K562 (cell line): ENCODE measurements at regions not wholly inside any gene's neighbourhood (a gene's known extent, or its start where the extent isn't known, plus 50 kb on each side); places are given as distances from the start of the nearest gene placed in this dataset.

Source experiments
- ATAC-seq: fragments of 200-7000 bp; cut with Tn5 transposase; 3 replicates; pipeline ENCODE4 v1.9.1; 2020; ENCODE audit warnings: moderate library complexity
- BruUV-seq: library from RNA; stranded (reverse); fragments of 400-500 nt; replicated peaks from 2 replicates; lab custom pipeline; 2021; lab: Mats Ljungman, UMichigan
- CTCF ChIA-PET: fragments of 300-600 bp; formaldehyde crosslinking; extraction: SDS; loops from one replicate; lab custom pipeline; 2021; ENCODE audit warnings: low intra/inter-chr PET ratio; lab: Yijun Ruan, JAX
- POLR2A ChIA-PET: fragments of 300-600, 350-650 bp; sonication (Branson Sonifier 250); formaldehyde crosslinking; extraction: SDS; loops from one replicate; lab custom pipeline; 2021; ENCODE audit warnings: antibody characterized with exemption, inconsistent platforms; lab: Yijun Ruan, JAX
- DNase-seq, 4 experiments: peaks; one replicate each; pipeline versions ENCODE4 v3.0.0 to v3.0.0-alpha.2; 2011 to 2018; ENCODE audit warnings: low spot score in 3 of 4, mixed read lengths in 3 of 4; ENCODE audit errors: extremely low read depth in 1 of 4
- FAIRE-seq: peaks from 2 replicates; lab custom pipeline; 2011; peaks lifted over from hg19 to GRCh38; lab: Jason Lieb, UNC
- H2AFZ ChIP-seq: 2 replicates; pipeline ENCODE4 v1.6.0; 2011; ENCODE audit warnings: low read depth, low read length, control low read depth, inconsistent platforms
- H3K27ac ChIP-seq: fragments of 200-600 bp; 3 replicates; pipeline ENCODE4 v1.8.0; 2011; ENCODE audit warnings: low read depth, mild to moderate bottlenecking, control low read depth, inconsistent platforms, low read length, moderate library complexity, mixed read lengths; ENCODE audit errors: extremely low read depth
- H3K27me3 ChIP-seq, 2 experiments: fragments of 300-600 bp in 1 of 2; 2 replicates in 1 of 2; 3 replicates in 1 of 2; pipeline versions ENCODE4 v1.6.0 to v1.8.0; 2011; ENCODE audit warnings: inconsistent platforms in 2 of 2, low read length in 2 of 2, mild to moderate bottlenecking in 1 of 2, mixed read lengths in 1 of 2, moderate library complexity in 1 of 2; ENCODE audit not compliant: control insufficient read depth in 2 of 2, insufficient read depth in 2 of 2
- H3K36me3 ChIP-seq: fragments of 300-600 bp; 3 replicates; pipeline ENCODE4 v1.8.0; 2011; ENCODE audit warnings: mild to moderate bottlenecking, low read length, inconsistent platforms; ENCODE audit not compliant: control insufficient read depth, insufficient read depth
- H3K4me1 ChIP-seq, 2 experiments: fragments of 200-600 bp in 1 of 2; replicated peaks in 1 of 2; 2 replicates in 1 of 2; 3 replicates in 1 of 2; pipeline versions ENCODE4 v1.5.1 to v1.8.0; 2011; ENCODE audit warnings: inconsistent platforms in 2 of 2, low read length in 2 of 2, mild to moderate bottlenecking in 1 of 2, mixed read lengths in 1 of 2, moderate library complexity in 1 of 2; ENCODE audit not compliant: control insufficient read depth in 2 of 2, insufficient read depth in 2 of 2
- H3K4me2 ChIP-seq: 2 replicates; pipeline ENCODE4 v1.6.1; 2011; ENCODE audit warnings: low read length, control low read depth, inconsistent platforms, mixed read lengths; ENCODE audit not compliant: insufficient read depth
- H3K4me3 ChIP-seq: fragments of 200-600 bp; sonication (generic), shearing (Covaris generic); 2 replicates; pipeline ENCODE4 v1.5.1; 2016; ENCODE audit warnings: control low read depth, inconsistent platforms
- H3K79me2 ChIP-seq: fragments of 200-600 bp; 3 replicates; pipeline ENCODE4 v1.8.0; 2011; ENCODE audit warnings: low read length, inconsistent platforms; ENCODE audit not compliant: control insufficient read depth, insufficient read depth
- H3K9ac ChIP-seq, 2 experiments: 2 replicates each; pipeline versions ENCODE4 v1.6.0 to v1.6.1; 2011; ENCODE audit warnings: low read depth in 2 of 2, low read length in 2 of 2, control low read depth in 1 of 2, inconsistent platforms in 1 of 2, mild to moderate bottlenecking in 1 of 2, mixed read lengths in 1 of 2; ENCODE audit not compliant: insufficient read depth in 1 of 2
- H3K9me1 ChIP-seq: one replicate; pipeline ENCODE4 v1.6.0; 2011; ENCODE audit warnings: inconsistent platforms, mild to moderate bottlenecking, low read length, moderate library complexity; ENCODE audit not compliant: control insufficient read depth, insufficient read depth
- H3K9me3 ChIP-seq: replicated peaks from 2 replicates; pipeline ENCODE4 v1.5.1; 2011; ENCODE audit warnings: low read depth, low read length, inconsistent platforms; ENCODE audit not compliant: control insufficient read depth, insufficient read depth
- H4K20me1 ChIP-seq: replicated peaks from 2 replicates; pipeline ENCODE4 v1.6.1; 2011; ENCODE audit warnings: low read length, inconsistent platforms, mixed read lengths; ENCODE audit not compliant: control insufficient read depth, insufficient read depth
- BCL6 ChIP-seq: fragments of 250-450 bp; sonication (Bioruptor Pico); IDR thresholded peaks from 2 replicates; pipeline ENCODE4 v1.4.0; 2020
- BRD4 ChIP-seq: fragments of 200-600 bp; sonication (generic); IDR thresholded peaks from 2 replicates; pipeline ENCODE4 v1.6.1; 2017; ENCODE audit warnings: inconsistent platforms
- CBFA2T2 ChIP-seq: fragments of 450-650 bp; conservative IDR thresholded peaks from 2 replicates; pipeline ENCODE4 v1.6.1; 2017; ENCODE audit warnings: mild to moderate bottlenecking
- SP2 ChIP-seq: IDR thresholded peaks from 2 replicates; pipeline ENCODE4 v1.6.1; 2011; ENCODE audit warnings: mild to moderate bottlenecking, low read depth, low read length, moderate library complexity; ENCODE audit not compliant: poor library complexity, severe bottlenecking; ENCODE audit errors: extremely low read depth
- U2AF2 ChIP-seq: fragments of 200-400 bp; formaldehyde crosslinking; optimal IDR thresholded peaks from 2 replicates; pipeline ENCODE3; 2017; ENCODE audit warnings: low read depth, mild to moderate bottlenecking, low read length
- YY1 ChIP-seq, 3 experiments: IDR thresholded peaks; 2 replicates each; pipeline ENCODE4 v1.6.1; 2011; ENCODE audit warnings: low read length in 2 of 3, mild to moderate bottlenecking in 2 of 3, moderate library complexity in 2 of 3, borderline replicate concordance in 1 of 3, control low read depth in 1 of 3, low read depth in 1 of 3; ENCODE audit not compliant: insufficient read depth in 3 of 3, insufficient replicate concordance in 2 of 3, control insufficient read depth in 1 of 3, insufficient read length in 1 of 3; ENCODE audit errors: extremely low read depth in 1 of 3
- ZFX ChIP-seq: sonication (generic); formaldehyde crosslinking; IDR thresholded peaks from 2 replicates; pipeline ENCODE4 v1.8.0; 2022; ENCODE audit warnings: mild to moderate bottlenecking, missing genetic modification reagents, moderate library complexity
- ZNF121 ChIP-seq: sonication (generic); formaldehyde crosslinking; conservative IDR thresholded peaks from 2 replicates; pipeline ENCODE4 v1.8.0; 2022; ENCODE audit warnings: missing genetic modification reagents
- ZNF134 ChIP-seq: fragments of 250-450 bp; sonication (Bioruptor Pico); conservative IDR thresholded peaks from 2 replicates; pipeline ENCODE4 v1.4.0; 2020
- ZNF184 ChIP-seq: sonication (generic); formaldehyde crosslinking; IDR thresholded peaks from 2 replicates; pipeline ENCODE4 v1.5.0; 2020; ENCODE audit warnings: missing genetic modification reagents
- ZNF592 ChIP-seq: fragments of 450-650 bp; IDR thresholded peaks from 2 replicates; pipeline ENCODE4 v1.6.1; 2017; ENCODE audit warnings: antibody characterized with exemption, mild to moderate bottlenecking
- ZSCAN32 ChIP-seq: fragments of 450-650 bp; formaldehyde crosslinking; IDR thresholded peaks from 2 replicates; pipeline ENCODE4 v1.4.0; 2020; ENCODE audit warnings: mild to moderate bottlenecking, moderate library complexity
- WGBS: fragments of 100-300 bp; shearing (Covaris generic); methylation state at CpG from one replicate; pipeline ENCODE4 v1.1.6; 2016; ENCODE audit warnings: low coverage, mixed read lengths; ENCODE audit not compliant: insufficient coverage; ENCODE audit errors: missing lambda C conversion rate; 5-methylcytosine and 5-hydroxymethylcytosine counted together
- in situ Hi-C: fragments of 300-500 bp; cut with MboI; formaldehyde crosslinking; loops from 4 replicates; pipeline ENCODE4 v1.15.0; 2018; ENCODE audit warnings: inconsistent platforms, mixed read lengths
- intact Hi-C: fragments of 100-400 bp; cut with micrococcal nuclease; formaldehyde crosslinking; loops from 2 replicates; pipeline ENCODE4 v1.14.2; 2022

GRCh38 chr2:164302786-164303185 is 318.5 kb downstream of the GRB14 start (continued):
- TF ChIP-seq CBFA2T2, result no peak

GRCh38 chr2:164288235-164288634 is 333.0 kb downstream of the GRB14 start:
- Histone ChIP-seq H3K27me3 (no peaks in the 10 kb centered on the region), H3K4me1 (no peaks in the 10 kb centered on the region), H4K20me1 (no peaks in the 10 kb centered on the region), H3K79me2 (no peaks in the 10 kb centered on the region), H3K4me2 (no peak overlapping the region), H3K9me3 (no peaks in the 10 kb centered on the region; the same call in none of the 2 replicates), H3K27ac (no peak overlapping the region), H3K9me1 (no peaks in the 10 kb centered on the region), H3K4me3 (no peak overlapping the region), H3K9ac (no peak overlapping the region), H2AFZ (no peak overlapping the region), H3K36me3 (no peaks in the 10 kb centered on the region)
- FAIRE-seq (no peak), DNase-seq (no peak), ATAC-seq (no peak)
- intact Hi-C loops, result no loop called here
- POLR2A ChIA-PET, result no interaction called here
- CTCF ChIA-PET, result no interaction called here
- WGBS, result 1% methylated on average over 4 of the region's 4 CpGs
- in situ Hi-C loops, result no loop called here
- BruUV-seq, result no TSS peak
- TF ChIP-seq BRD4 (no peak), YY1 (IDR thresholded peaks at IDR 0.05; ENCODE audit: borderline replicate concordance in 1 of 3, control insufficient read depth in 1 of 3, extremely low read depth in 1 of 3, insufficient read depth in 3 of 3, insufficient read length in 1 of 3, insufficient replicate concordance in 2 of 3, low read depth in 1 of 3, low read length in 2 of 3) (no peak)

- H3K9me1 ChIP-seq, result no peaks in the 10 kb centered on the region
- H3K4me2 ChIP-seq, result no peak overlapping the region
- no peaks in the 10 kb centered on the region for H3K36me3 ChIP-seq
- no peak overlapping the region for H3K4me3 ChIP-seq
- no peaks in the 10 kb centered on the region for H3K27me3 ChIP-seq
- no peak overlapping the region for H3K27ac ChIP-seq
- FAIRE-seq (no peak), DNase-seq (no peak), ATAC-seq (no peak)
- CTCF ChIA-PET, result no interaction called here
- no TSS peak for BruUV-seq
- H2AFZ ChIP-seq, result no peak overlapping the region
- in situ Hi-C loops (no loop called here), intact Hi-C loops (no loop called here)
- no peak overlapping the region for H3K9ac ChIP-seq
- no peaks in the 10 kb centered on the region; the same call in none of the 2 replicates for H3K9me3 ChIP-seq
- 0% methylated on average over 2 of the region's 2 CpGs for WGBS
- POLR2A ChIA-PET, result no interaction called here
- H3K4me1 ChIP-seq, result no peaks in the 10 kb centered on the region
- no peaks in the 10 kb centered on the region for H4K20me1 ChIP-seq
- H3K79me2 ChIP-seq, result no peaks in the 10 kb centered on the region
- TF ChIP-seq ZFX (CRISPR knock-in tag), result no peak
- TF ChIP-seq U2AF2, result no peak
- TF ChIP-seq SP2, result no peak
- TF ChIP-seq ZNF134 (CRISPR knock-in tag), result no peak
- no peak for TF ChIP-seq ZNF121 (CRISPR knock-in tag)
- no peak for TF ChIP-seq ZNF184 (CRISPR knock-in tag)
- no peak for TF ChIP-seq BCL6 (CRISPR knock-in tag)
- TF ChIP-seq ZSCAN32 (CRISPR knock-in tag), result no peak
- TF ChIP-seq ZNF592, result no peak
Measured at GRCh38 chr2:164287056-164287455, 334.2 kb downstream of the GRB14 start.
